ENCODE measurements at regions not wholly inside any gene's neighbourhood (a gene's known extent, or its start where the extent isn't known, plus 50 kb on each side); places are given as distances from the start of the nearest gene placed in this dataset.

GRCh38 chr2:5520463-5520972 lies 171.7 kb upstream of the SOX11 start:
- no peaks in the 10 kb centered on the region for H3K27me3 Mint-ChIP-seq (ENCODE audit: insufficient read depth, unreplicated experiment)
- DNase-seq (ENCODE audit: unreplicated experiment) = no peak
- no peak overlapping the region for H3K4me3 Mint-ChIP-seq (ENCODE audit: unreplicated experiment)
- no peaks in the 10 kb centered on the region for H3K9me3 Mint-ChIP-seq (ENCODE audit: unreplicated experiment)
- intact Hi-C loops (cut with micrococcal nuclease) = no loop called here
- no peak for TF ChIP-seq CTCF (IDR thresholded peaks at IDR 0.05; ENCODE audit: unreplicated experiment)
- CTCF ChIA-PET = interaction anchor here (0.6 to 1.4 kb wide), 3 partner anchors 11 to 1457 kb away, joined by 3 to 4 read pairs (median 3); no protein-coding TSS in a partner anchor
- POLR2A ChIA-PET = no interaction called here
- H3K27ac Mint-ChIP-seq (ENCODE audit: low read depth, unreplicated experiment) = no peak overlapping the region
- no peaks in the 10 kb centered on the region for H3K36me3 Mint-ChIP-seq (ENCODE audit: insufficient read depth, unreplicated experiment)
- no peaks in the 10 kb centered on the region for H3K4me1 Mint-ChIP-seq (ENCODE audit: insufficient read depth, unreplicated experiment)
- BruUV-seq (replicated peaks) = no TSS peak

- ChIA-PET CTCF (interaction anchor here (0.7 to 1.1 kb wide), 2 partner anchors 10 to 1843 kb away, joined by 3 read pairs; no protein-coding TSS in a partner anchor), POLR2A (no interaction called here)
- Mint-ChIP-seq H3K4me3 (ENCODE audit: unreplicated experiment) (no peak overlapping the region), H3K4me1 (ENCODE audit: insufficient read depth, unreplicated experiment) (no peaks in the 10 kb centered on the region), H3K27me3 (ENCODE audit: insufficient read depth, unreplicated experiment) (no peaks in the 10 kb centered on the region), H3K36me3 (ENCODE audit: insufficient read depth, unreplicated experiment) (no peaks in the 10 kb centered on the region), H3K9me3 (ENCODE audit: unreplicated experiment) (no peaks in the 10 kb centered on the region), H3K27ac (ENCODE audit: low read depth, unreplicated experiment) (no peak overlapping the region)
- TF ChIP-seq CTCF (IDR thresholded peaks at IDR 0.05; ENCODE audit: unreplicated experiment) = no peak
- intact Hi-C loops (cut with micrococcal nuclease) = no loop called here
- no TSS peak for BruUV-seq (replicated peaks)
- no peak for DNase-seq (ENCODE audit: unreplicated experiment)
Measured at GRCh38 chr2:5521461-5521860, 170.7 kb upstream of the SOX11 start.

GRCh38 chr2:5524551-5524950 lies 167.6 kb upstream of the SOX11 start:
- Mint-ChIP-seq H3K36me3 (ENCODE audit: insufficient read depth, unreplicated experiment) (no peaks in the 10 kb centered on the region), H3K9me3 (ENCODE audit: unreplicated experiment) (no peaks in the 10 kb centered on the region), H3K4me3 (ENCODE audit: unreplicated experiment) (no peak overlapping the region), H3K27me3 (ENCODE audit: insufficient read depth, unreplicated experiment) (no peaks in the 10 kb centered on the region), H3K27ac (ENCODE audit: low read depth, unreplicated experiment) (no peak overlapping the region), H3K4me1 (ENCODE audit: insufficient read depth, unreplicated experiment) (no peaks in the 10 kb centered on the region)
- CTCF ChIA-PET = interaction anchor here (0.6 kb wide), 1 partner anchor 1566 kb away, joined by 3 read pairs; no protein-coding TSS in a partner anchor
- POLR2A ChIA-PET = no interaction called here
- TF ChIP-seq CTCF (IDR thresholded peaks at IDR 0.05; ENCODE audit: unreplicated experiment) = no peak
- intact Hi-C loops (cut with micrococcal nuclease) = no loop called here
- BruUV-seq (replicated peaks) = no TSS peak
- DNase-seq (ENCODE audit: unreplicated experiment) = no peak

DNA sequence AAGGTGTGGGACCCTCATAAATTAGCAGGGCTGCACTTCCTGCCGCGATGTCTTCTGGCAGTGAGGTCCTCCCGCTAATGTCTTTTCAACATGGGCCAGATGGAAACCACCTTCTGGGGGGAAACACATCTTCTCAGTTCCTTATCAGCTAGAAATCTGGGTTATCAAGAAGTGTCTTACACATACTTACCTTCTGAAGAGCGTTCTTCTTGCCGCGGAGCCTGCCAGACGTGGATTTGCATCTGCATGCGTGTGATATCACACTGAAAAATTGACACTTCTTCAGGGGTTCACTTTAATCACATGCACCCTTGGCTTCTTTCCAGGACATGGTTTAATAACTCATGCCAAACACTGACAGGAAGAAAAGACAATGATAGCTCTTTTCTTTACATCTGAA lies 163.5 kb upstream of the SOX11 start:
- CTCF ChIA-PET = interaction anchor here (0.6 kb wide), 1 partner anchor 1288 kb away, joined by 3 read pairs; no protein-coding TSS in a partner anchor
- no peaks in the 10 kb centered on the region for H3K27me3 Mint-ChIP-seq (ENCODE audit: insufficient read depth, unreplicated experiment)
- H3K4me3 Mint-ChIP-seq (ENCODE audit: unreplicated experiment) = no peak overlapping the region
- no TSS peak for BruUV-seq (replicated peaks)
- TF ChIP-seq CTCF (IDR thresholded peaks at IDR 0.05; ENCODE audit: unreplicated experiment) = no peak
- no peaks in the 10 kb centered on the region for H3K9me3 Mint-ChIP-seq (ENCODE audit: unreplicated experiment)
- POLR2A ChIA-PET = interaction anchor here (0.7 kb wide), 1 partner anchor 254 kb away, joined by 3 read pairs; no protein-coding TSS in a partner anchor
- no peak overlapping the region for H3K27ac Mint-ChIP-seq (ENCODE audit: low read depth, unreplicated experiment)
- H3K4me1 Mint-ChIP-seq (ENCODE audit: insufficient read depth, unreplicated experiment) = no peaks in the 10 kb centered on the region
- H3K36me3 Mint-ChIP-seq (ENCODE audit: insufficient read depth, unreplicated experiment) = no peaks in the 10 kb centered on the region
- DNase-seq (ENCODE audit: unreplicated experiment) = no peak
- intact Hi-C loops (cut with micrococcal nuclease) = no loop called here
